ENCODE measurements at regions not wholly inside any gene's neighbourhood (a gene's known extent, or its start where the extent isn't known, plus 50 kb on each side); places are given as distances from the start of the nearest gene placed in this dataset.

- Histone ChIP-seq H3K9ac (no peak overlapping the region), H3K4me2 (no peak overlapping the region), H3K36me3 (ENCODE audit: insufficient read depth) (no peaks in the 10 kb centered on the region; the same call in 1 of the 2 replicates), H3K79me2 (ENCODE audit: insufficient read depth, low read depth) (no peaks in the 10 kb centered on the region), H4K20me1 (ENCODE audit: insufficient read depth) (no peaks in the 10 kb centered on the region), H2AFZ (ENCODE audit: low read depth) (no peak overlapping the region), H3K27ac (no peak overlapping the region), H3K4me3 (IDR thresholded peaks at IDR 0.05; ENCODE audit: insufficient read depth, low read depth, low read length) (no peak overlapping the region), H3K4me1 (ENCODE audit: low read depth, poor library complexity, severe bottlenecking) (no peaks in the 10 kb centered on the region), H3K27me3 (ENCODE audit: insufficient read depth, low read depth) (no peaks in the 10 kb centered on the region)
- TF ChIP-seq CTCF (conservative IDR thresholded peaks at IDR 0.05; ENCODE audit: low read depth, low read length), result no peak
These were observed 486.3 kb upstream of the FSHR start for GRCh38 chr2:49640630-49641029.

- H3K4me1 ChIP-seq (ENCODE audit: low read depth, poor library complexity, severe bottlenecking), result peaks cover 5% of the 10 kb centered on the region
- H4K20me1 ChIP-seq (ENCODE audit: insufficient read depth), result no peaks in the 10 kb centered on the region
- H3K9ac ChIP-seq, result no peak overlapping the region
- H3K4me3 ChIP-seq (IDR thresholded peaks at IDR 0.05; ENCODE audit: insufficient read depth, low read depth, low read length), result no peak overlapping the region
- no peak overlapping the region for H2AFZ ChIP-seq (ENCODE audit: low read depth)
- no peak overlapping the region for H3K4me2 ChIP-seq
- H3K36me3 ChIP-seq (ENCODE audit: insufficient read depth), result no peaks in the 10 kb centered on the region
- no peaks in the 10 kb centered on the region for H3K79me2 ChIP-seq (ENCODE audit: insufficient read depth, low read depth)
- TF ChIP-seq CTCF (conservative IDR thresholded peaks at IDR 0.05; ENCODE audit: low read depth, low read length), result no peak
- no peak overlapping the region for H3K27ac ChIP-seq
- H3K27me3 ChIP-seq (ENCODE audit: insufficient read depth, low read depth), result no peaks in the 10 kb centered on the region
These were observed 466.7 kb upstream of the FSHR start for GRCh38 chr2:49621016-49621415.

GRCh38 chr2:49619804-49620203 is 465.5 kb upstream of the FSHR start:
- H2AFZ ChIP-seq (ENCODE audit: low read depth), result no peak overlapping the region
- H3K79me2 ChIP-seq (ENCODE audit: insufficient read depth, low read depth), result no peaks in the 10 kb centered on the region
- H4K20me1 ChIP-seq (ENCODE audit: insufficient read depth), result no peaks in the 10 kb centered on the region
- no peak overlapping the region for H3K4me3 ChIP-seq (IDR thresholded peaks at IDR 0.05; ENCODE audit: insufficient read depth, low read depth, low read length)
- H3K4me2 ChIP-seq, result no peak overlapping the region
- peaks cover 5% of the 10 kb centered on the region for H3K4me1 ChIP-seq (ENCODE audit: low read depth, poor library complexity, severe bottlenecking)
- no peak overlapping the region for H3K27ac ChIP-seq
- H3K36me3 ChIP-seq (ENCODE audit: insufficient read depth), result no peaks in the 10 kb centered on the region
- no peaks in the 10 kb centered on the region for H3K27me3 ChIP-seq (ENCODE audit: insufficient read depth, low read depth)
- H3K9ac ChIP-seq, result no peak overlapping the region
- TF ChIP-seq CTCF (conservative IDR thresholded peaks at IDR 0.05; ENCODE audit: low read depth, low read length), result no peak

- no peaks in the 10 kb centered on the region for H3K36me3 ChIP-seq (ENCODE audit: insufficient read depth)
- no peak overlapping the region for H3K9ac ChIP-seq
- no peaks in the 10 kb centered on the region for H3K79me2 ChIP-seq (ENCODE audit: insufficient read depth, low read depth)
- TF ChIP-seq CTCF (conservative IDR thresholded peaks at IDR 0.05; ENCODE audit: low read depth, low read length), result no peak
- no peak overlapping the region for H3K4me2 ChIP-seq
- no peak overlapping the region for H3K27ac ChIP-seq
- no peaks in the 10 kb centered on the region for H3K27me3 ChIP-seq (ENCODE audit: insufficient read depth, low read depth)
- H2AFZ ChIP-seq (ENCODE audit: low read depth), result no peak overlapping the region
- H4K20me1 ChIP-seq (ENCODE audit: insufficient read depth), result no peaks in the 10 kb centered on the region
- H3K4me1 ChIP-seq (ENCODE audit: low read depth, poor library complexity, severe bottlenecking), result peaks cover 5% of the 10 kb centered on the region
- H3K4me3 ChIP-seq (IDR thresholded peaks at IDR 0.05; ENCODE audit: insufficient read depth, low read depth, low read length), result no peak overlapping the region
These were observed 464.2 kb upstream of the FSHR start for GRCh38 chr2:49618491-49618890.

All from KMS-11 (cell line).